ENCODE measurements at regions not wholly inside any gene's neighbourhood (a gene's known extent, or its start where the extent isn't known, plus 50 kb on each side); places are given as distances from the start of the nearest gene placed in this dataset.
"Not testable (repeated sequence)": the region's sequence is repeated elsewhere in the genome, so short reads cannot be mapped to it uniquely, and the experiment has no call there.

DNA sequence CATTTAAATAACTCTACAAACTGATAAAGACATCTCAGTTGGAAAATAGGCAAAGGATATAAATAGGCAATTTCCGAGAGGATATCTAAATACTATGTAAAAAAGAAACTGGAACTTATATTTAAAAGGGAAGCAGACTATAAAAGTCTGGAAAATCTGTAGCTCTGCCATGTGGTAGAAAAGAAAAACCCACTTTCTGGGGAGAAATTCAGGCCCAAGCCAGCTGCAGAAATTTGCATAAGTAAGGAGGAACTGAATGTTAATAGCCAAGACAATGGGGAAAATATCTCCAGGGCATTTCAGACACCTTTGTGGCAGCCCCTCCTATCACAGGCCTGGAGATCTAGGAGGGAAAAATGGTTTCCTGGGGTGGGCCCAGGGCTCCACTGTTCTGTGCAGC lies 97.8 kb upstream of the ZBED5 start:
- DNase-seq (ENCODE audit: low read depth in 2 of 2) = no peak

DNA sequence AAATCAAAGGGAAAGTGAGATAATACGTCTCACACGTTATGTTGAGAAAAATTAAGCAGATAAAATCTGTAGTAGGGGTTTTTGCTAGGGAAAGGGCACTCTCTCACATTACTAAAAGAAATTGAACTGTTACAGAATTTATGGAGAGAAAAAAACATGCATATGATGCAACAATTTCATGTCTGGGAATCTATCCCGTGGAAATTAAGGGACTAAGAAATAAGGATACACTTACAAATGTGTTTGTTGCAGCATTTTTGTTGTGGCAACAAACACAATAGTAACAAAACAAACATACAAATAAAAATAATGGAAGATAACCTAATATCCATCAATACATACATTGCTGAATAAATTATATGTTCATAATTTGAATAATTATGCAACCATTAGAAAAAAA lies 96.3 kb upstream of the ZBED5 start:
- DNase-seq (ENCODE audit: low read depth in 2 of 2) = no peak

DNA sequence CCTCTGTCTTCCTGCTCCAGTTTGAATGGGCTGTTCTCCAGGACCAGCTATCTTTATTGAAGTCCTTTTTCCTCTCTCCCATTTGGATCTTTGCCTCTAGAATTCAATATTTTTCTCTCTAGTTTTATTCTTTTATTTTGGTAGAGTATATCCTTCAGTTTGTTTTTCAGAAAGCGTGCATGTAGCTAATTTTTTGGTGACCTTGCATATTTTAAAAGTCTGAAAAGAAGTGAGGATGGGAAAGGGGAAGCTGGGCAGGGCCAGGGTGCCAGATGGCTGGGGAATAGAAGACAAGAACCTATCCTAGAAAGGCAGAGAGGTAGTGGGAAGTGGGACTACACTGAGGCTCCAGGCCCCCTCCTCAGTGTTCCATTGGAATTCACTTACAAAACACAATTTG lies 95.0 kb upstream of the ZBED5 start:
- DNase-seq (ENCODE audit: low read depth in 2 of 2) = no peak

- DNase-seq (ENCODE audit: low read depth in 2 of 2) = not testable (repeated sequence)
These were observed 90.1 kb upstream of the ZBED5 start for GRCh38 chr11:10947935-10948334.

GRCh38 chr11:10946072-10946471 lies 88.2 kb upstream of the ZBED5 start:
- DNase-seq (ENCODE audit: low read depth in 2 of 2) = no peak

DNA sequence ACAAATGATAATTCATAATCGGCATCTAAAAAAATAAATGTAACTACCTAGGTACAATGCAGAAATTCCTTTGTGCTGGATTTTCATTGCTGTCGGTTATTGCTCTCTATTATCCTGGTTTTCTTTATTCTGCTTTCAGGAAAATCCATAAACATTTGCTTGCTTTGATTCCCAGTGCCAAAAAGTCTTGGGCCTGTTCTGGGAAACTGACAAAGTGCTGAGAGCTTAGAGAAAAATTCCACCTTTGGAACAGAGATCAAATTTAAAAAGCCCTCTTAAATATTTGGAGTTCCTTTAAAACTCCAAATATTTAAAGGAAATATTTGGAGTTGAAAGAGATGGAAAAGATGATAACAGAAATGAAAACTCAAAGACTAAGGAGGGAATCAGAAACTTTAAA lies 87.3 kb upstream of the ZBED5 start:
- no peak for DNase-seq (ENCODE audit: low read depth in 2 of 2)

- DNase-seq (ENCODE audit: low read depth in 2 of 2) = no peak
These were observed 86.1 kb upstream of the ZBED5 start for GRCh38 chr11:10943968-10944367.

GRCh38 chr11:10942620-10943019 lies 84.8 kb upstream of the ZBED5 start:
- DNase-seq (ENCODE audit: low read depth in 2 of 2) = no peak

DNA sequence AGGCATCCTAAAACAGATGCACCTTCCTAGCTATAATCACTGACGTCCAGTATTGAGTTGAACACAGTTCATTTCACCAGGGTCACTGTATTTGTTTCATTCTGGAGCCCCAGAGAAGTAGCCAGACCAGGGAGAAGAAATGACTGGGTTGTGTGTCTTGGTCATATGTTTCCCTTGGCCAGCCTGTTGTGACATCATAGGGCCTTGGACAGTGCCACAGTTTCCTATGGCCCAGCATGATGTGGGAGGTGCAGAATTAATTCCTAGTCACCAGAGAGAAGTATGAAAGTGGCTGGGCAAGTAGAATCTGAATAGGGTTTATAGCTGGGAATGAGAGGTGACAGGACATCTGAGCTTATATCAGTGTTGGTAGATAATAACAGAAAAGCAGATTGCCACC lies 84.0 kb upstream of the ZBED5 start:
- no peak for DNase-seq (ENCODE audit: low read depth in 2 of 2)

DNA sequence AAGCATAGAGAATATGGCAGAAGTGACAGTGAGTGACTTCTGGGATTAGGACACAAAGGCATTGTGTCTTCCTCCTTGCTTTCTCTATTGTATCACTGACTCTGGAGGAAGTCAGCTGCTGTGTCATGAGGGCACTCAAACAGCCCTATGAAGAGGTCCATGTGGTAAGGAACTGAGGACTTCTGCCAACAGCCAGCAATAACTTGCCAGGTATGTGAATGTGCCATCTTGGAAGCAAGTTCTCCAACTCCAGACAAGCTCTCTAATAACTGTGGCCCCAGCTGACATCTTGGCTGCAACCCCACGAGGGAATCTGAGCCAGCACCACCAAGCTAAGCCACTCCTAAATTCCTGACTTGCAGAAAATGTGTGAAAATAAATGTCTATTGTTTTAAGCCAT lies 83.6 kb upstream of the ZBED5 start:
- DNase-seq (ENCODE audit: low read depth in 2 of 2) = no peak

DNA sequence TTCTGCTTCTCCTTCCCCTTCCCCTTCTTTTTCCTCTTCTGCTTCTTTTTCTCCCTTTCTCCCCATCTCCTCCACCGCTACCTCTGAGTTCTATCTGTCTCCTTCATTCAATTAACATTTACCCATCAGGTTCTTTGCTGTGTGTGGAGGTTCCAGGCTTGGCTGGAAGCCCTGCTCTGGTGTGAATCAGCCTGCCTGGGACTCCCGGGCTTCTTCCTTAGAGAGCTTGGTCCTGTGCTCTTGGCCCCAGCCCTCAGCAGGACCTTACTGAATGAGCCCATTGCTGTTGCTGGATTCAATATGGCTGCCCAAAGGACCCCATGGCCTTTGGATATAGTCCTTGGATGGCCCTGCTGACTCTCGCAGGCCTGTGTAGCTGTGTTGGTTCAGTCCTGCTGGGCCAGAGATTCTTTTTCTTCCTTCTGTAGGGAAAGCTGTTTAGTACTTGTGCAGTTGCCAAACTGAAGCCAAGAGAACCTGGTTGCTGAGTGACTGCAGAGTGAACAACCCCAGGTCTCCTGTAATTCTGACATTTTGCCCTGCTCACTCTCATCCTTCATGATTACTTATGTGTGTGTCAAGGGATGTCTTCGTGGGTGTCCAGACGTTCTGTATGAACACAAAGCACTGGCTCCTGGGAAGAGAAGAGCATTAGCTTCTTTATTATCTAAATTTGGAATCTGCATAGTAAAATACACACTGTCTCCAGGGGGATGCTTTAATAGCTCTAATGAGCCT lies 81.0 kb upstream of the ZBED5 start:
- DNase-seq (ENCODE audit: low read depth in 2 of 2) = no peak

GRCh38 chr11:10938231-10938630 lies 80.4 kb upstream of the ZBED5 start:
- DNase-seq (ENCODE audit: low read depth in 2 of 2) = no peak

GRCh38 chr11:10937385-10937771 lies 79.5 kb upstream of the ZBED5 start:
- DNase-seq (ENCODE audit: low read depth in 2 of 2) = no peak

- no peak for DNase-seq (ENCODE audit: low read depth in 2 of 2)
These were observed 79.0 kb upstream of the ZBED5 start for GRCh38 chr11:10936626-10937384.

GRCh38 chr11:10935015-10935559 lies 77.2 kb upstream of the ZBED5 start:
- no peak for DNase-seq (ENCODE audit: low read depth in 2 of 2)

GRCh38 chr11:10934293-10934860 lies 76.5 kb upstream of the ZBED5 start:
- no peak for DNase-seq (ENCODE audit: low read depth in 2 of 2)

DNA sequence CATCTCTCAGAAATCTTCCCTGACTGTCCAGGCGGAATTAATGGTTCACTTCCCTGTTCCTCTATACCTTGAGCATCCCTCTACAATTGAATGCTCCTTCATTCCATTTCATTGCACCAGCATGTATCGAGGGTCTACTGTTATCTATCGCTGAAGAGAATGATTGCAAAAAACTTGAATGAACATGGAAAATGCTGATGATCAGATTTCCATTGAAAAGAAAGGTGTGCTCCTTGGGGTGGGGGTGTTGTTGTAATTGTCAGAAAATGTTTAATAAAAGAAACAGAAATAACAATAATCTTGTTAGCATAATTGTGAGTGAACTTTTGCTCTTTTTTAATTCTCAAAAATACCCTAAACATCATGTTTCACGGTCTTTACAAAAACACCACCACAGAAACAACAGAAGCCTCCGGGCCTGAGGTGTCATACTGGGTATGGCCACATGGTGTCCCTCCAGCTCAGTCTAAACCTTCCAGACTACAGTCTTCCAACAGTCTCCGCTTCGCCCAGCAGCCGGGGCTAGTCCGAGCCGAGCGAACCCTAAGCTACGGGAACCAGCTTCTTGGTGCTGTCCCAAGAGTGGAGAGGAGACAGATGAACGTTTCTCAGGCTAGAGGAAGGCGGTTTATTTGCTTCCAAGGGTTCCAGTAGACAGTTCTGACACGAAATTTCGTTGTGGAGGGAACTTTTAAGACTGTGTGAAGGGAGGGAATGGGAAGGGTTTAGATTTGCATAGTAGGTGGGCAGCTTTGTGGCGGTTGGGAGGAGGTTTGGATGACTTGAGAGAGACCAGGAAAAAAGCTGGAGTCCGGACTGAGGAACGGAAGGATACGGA lies 75.8 kb upstream of the ZBED5 start:
- DNase-seq (ENCODE audit: low read depth in 2 of 2) = peak; percentile 50 to 71

GRCh38 chr11:10932976-10933375 lies 75.1 kb upstream of the ZBED5 start:
- no peak for DNase-seq (ENCODE audit: low read depth in 2 of 2)

- no peak for DNase-seq (ENCODE audit: low read depth in 2 of 2)
These were observed 74.2 kb upstream of the ZBED5 start for GRCh38 chr11:10931761-10932670.

GRCh38 chr11:10930972-10931760 lies 73.3 kb upstream of the ZBED5 start:
- DNase-seq (ENCODE audit: low read depth in 2 of 2) = no peak
